ENCODE measurements at regions not wholly inside any gene's neighbourhood (a gene's known extent, or its start where the extent isn't known, plus 50 kb on each side); places are given as distances from the start of the nearest gene placed in this dataset.

DNA sequence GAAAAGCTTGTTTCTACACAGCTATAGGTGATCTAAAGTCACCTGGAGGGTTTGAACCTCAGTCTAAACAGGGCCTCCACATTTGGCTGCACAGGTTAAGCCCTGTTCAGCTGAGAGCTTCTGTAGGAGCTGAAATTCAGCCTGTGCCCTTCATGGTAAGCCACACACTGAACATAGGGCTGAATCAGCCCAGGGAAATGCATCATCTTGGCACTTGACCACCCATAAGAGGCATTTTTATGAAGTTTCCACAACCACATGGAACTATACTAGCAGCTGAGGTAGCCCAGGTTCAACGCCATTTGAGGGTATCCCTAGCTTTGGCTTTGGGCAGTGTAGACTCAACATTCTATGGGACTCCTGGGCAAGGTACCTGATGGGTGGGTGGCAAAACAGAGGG is 126.8 kb downstream of the FAM174B start:
- TF ChIP-seq YY1 (IDR thresholded peaks at IDR 0.05; ENCODE audit: insufficient read depth, insufficient read length) (no peak), SUZ12 (IDR thresholded peaks at IDR 0.05; ENCODE audit: extremely low read depth, insufficient read depth, insufficient read length) (no peak), ZNF274 (IDR thresholded peaks at IDR 0.05; ENCODE audit: low read depth, low read length) (no peak)
